Colon (tissue), 2 donors: ENCODE measurements at regions not wholly inside any gene's neighbourhood (a gene's known extent, or its start where the extent isn't known, plus 50 kb on each side); places are given as distances from the start of the nearest gene placed in this dataset.

Source experiments
- FAIRE-seq: peaks from 2 replicates; lab custom pipeline; 2012; peaks lifted over from hg19 to GRCh38; lab: Jason Lieb, UNC
- donor health status: control.
- donor health status: control.

- no peak for FAIRE-seq
Measured at GRCh38 chr2:239778042-239778851, 246.9 kb downstream of the NDUFA10 start.

DNA sequence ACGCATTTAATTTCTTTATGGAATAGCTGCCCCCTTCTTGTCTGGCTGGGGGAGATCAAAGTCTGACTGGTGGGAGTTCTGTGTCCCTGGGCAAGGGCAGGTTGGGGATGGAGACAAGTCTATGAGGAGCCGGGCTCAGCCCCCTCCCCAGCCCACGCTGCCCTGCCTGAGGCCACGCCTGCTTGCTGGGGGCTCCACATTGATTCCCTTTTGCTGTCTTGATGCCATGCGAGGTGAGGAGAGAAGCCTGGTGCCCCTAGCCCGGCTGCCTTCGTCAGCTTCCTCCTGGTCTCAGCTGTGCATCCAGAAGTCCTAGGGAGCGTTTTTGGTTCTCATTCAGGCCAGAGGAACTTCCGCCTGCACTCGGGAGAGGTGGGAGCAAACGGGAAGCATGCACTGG is 247.9 kb downstream of the NDUFA10 start:
- FAIRE-seq, result no peak

GRCh38 chr2:239776436-239777005 is 248.6 kb downstream of the NDUFA10 start:
- FAIRE-seq, result no peak

DNA sequence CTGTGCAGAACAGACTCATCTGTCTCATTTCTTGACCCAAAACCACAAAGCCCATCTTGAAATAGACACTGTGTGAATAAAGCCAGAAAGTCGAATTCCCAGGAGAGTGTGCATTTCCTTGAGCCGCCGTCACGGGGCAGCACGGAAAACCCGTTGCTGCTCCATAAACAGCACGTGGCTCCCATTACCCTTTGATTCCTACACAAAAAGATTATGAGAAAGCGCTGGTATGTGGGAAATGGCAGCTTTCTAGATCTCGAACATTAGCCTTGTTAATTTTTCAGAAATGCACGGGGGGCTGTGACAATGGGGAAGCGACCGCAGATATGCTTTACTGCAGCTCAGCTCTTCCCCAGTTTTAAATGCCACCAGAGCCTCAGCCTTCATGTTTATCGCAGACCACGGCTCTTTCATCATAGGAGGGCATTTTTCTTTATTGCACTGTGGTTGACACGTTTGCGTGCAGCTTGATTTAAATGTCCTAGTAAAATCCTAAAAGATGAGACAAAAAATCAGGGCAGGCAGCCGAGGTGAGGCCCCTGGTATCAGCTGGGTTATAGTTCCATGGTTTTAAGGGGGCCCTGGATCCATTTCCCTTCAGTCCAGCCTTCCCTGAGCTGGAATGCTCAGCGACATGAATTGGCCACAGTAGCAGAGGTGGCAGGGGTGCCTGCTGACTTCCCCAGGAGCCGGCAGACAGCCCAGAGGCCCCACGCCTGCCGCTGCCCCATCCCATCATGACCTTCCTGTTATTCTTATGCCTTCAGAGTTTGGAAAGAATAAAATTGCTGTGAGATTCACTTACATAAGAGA is 249.3 kb downstream of the NDUFA10 start:
- FAIRE-seq, result no peak

DNA sequence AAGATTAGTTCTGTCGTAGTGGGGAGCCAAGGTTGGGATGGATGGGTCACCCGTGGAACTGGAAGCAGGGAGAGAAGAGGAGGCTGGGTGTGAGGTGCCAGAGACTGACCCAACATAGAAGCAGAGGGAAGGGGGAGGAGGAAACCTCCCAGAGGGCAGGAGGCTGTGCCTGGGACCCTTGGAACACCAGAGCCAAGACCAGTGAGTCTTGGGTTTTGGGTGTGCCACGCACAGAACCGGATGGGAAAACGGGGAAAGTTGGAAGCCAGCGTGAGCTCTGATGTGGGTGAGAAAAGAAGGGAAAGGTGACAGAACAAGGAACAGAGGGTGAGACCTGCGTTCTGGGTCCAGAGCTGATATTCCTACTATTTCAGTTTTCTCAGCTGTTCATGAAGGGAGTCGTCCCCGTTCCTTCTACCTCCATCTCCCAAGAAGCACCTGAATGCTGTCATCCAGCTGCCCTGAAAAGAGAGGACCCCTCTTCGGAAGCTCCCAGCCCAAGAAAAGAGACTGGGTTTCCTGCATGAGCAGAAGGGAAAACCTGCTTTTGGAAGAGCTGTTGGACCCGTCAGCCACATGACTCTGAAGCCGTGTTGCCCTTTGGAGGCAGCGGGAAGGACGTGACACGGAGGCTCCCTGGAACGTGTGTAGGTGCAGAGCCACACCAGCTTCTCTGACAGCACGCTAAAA is 250.1 kb downstream of the NDUFA10 start:
- FAIRE-seq, result no peak

DNA sequence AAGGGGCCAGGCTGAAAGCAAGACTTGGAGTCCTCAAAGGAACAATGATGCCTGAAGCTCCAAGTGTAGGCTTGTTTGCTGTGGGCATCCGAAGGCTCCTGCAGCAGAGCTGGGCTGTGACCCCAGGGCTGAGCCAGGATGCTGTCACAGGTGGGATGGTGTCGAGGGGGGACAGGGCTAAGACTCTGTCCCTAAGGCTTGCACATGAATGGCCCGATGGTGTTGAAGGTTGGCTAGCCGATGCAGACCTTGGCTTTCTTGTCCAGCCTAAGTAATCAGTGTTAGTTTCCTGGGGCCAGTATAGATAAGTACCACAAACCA is 251.0 kb downstream of the NDUFA10 start:
- no peak for FAIRE-seq

DNA sequence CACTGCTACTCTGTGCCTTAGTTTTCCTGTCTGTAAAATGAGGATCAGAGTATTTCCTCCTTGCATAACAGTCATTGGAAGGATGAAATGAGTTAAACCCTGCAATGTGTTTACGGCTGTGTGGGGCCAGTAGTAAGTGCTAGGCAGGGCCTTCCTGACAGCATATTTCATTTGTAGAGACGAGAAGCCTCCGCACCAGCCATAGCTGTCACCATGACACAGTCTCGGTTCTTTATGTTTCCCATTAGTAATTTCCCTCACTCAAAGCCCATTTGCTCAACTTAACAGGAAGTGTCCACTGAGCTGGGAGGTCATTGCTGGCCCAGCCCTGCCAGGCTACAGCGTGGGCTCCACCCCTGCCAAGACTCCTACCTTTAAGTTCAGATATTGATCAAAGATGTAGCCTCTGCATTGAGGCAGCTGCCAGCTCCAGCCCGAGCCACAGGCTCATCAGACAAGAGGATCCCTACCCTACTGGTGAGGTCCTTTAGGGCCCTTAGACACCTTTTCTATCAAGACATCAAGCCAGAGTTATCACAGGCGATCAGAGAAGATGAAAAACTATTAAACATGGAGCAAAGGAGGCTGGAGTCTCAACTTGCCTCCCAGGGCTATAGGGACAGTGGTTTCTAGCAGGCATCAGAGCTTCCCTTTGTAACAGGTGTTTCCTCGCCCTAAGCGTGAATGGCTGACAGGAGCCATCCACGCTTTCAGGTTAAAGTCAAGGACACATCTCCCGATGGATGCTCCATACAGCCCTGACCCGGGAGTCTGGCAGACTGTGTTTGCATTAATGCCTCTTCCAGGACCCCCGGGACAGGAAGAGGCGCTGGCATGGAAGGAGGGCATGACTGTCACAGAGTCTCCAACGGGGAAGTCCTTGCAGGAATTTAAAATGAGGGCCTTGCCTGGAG is 251.7 kb downstream of the NDUFA10 start:
- no peak for FAIRE-seq

DNA sequence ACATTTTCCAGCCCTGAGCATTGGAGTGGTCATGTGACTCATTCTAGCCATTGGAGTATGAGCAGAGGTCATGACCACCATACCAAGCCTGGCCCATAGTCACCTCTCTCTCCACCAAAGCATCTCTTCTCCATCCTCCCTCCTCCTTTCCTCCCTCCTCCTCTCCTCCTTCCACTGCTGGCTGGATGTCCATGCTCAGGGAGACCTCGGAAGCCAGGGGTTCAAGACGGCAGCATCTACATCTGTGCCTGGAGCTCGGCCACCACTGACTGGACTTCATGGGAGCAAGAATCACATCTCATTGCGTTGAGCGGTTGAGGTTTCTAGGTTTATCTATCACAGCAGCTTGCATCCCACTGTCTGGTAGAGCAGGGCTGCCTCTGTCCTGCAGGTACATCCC is 252.4 kb downstream of the NDUFA10 start:
- FAIRE-seq, result no peak

- no peak for FAIRE-seq
Measured at GRCh38 chr2:239770246-239770639, 254.9 kb downstream of the NDUFA10 start.

GRCh38 chr2:239769554-239770245 is 255.4 kb downstream of the NDUFA10 start:
- no peak for FAIRE-seq

- FAIRE-seq, result no peak
Measured at GRCh38 chr2:239768907-239769553, 256.1 kb downstream of the NDUFA10 start.

DNA sequence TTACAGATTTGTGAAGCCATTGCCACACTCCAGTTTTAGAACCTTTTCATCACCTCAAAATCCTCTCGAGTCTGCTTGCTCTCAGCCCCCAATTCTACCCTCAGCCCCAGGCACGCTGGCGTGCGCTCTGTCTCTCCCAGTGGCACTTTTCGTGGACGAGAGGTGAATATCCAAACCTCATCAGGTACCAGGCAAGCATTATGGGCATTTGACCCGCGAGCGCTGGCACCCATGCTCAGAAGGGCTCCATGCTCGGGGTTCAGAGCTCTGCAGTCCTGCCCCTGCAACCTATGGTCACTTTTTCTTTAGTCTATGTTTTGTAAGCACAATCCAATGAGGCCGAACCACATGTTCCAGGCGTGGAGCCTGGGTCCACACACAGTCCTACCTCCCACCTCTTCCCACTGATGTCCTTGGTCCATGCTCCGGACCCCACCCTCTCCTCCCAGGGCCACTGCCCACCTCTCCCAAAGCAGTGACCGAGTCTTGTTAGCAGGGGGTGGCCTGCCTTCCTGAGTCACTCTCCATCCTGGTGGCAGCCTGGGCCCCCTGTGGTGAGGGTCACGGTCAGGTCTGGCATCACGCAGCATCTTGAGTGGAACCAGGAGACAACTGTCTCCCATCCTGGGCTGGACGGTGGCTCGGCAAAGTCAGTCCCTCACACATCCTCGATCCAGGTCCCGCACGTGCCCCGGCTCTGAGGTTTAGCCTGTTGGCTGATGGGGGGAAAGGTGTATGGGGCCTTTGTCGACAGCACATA is 256.9 kb downstream of the NDUFA10 start:
- no peak for FAIRE-seq

DNA sequence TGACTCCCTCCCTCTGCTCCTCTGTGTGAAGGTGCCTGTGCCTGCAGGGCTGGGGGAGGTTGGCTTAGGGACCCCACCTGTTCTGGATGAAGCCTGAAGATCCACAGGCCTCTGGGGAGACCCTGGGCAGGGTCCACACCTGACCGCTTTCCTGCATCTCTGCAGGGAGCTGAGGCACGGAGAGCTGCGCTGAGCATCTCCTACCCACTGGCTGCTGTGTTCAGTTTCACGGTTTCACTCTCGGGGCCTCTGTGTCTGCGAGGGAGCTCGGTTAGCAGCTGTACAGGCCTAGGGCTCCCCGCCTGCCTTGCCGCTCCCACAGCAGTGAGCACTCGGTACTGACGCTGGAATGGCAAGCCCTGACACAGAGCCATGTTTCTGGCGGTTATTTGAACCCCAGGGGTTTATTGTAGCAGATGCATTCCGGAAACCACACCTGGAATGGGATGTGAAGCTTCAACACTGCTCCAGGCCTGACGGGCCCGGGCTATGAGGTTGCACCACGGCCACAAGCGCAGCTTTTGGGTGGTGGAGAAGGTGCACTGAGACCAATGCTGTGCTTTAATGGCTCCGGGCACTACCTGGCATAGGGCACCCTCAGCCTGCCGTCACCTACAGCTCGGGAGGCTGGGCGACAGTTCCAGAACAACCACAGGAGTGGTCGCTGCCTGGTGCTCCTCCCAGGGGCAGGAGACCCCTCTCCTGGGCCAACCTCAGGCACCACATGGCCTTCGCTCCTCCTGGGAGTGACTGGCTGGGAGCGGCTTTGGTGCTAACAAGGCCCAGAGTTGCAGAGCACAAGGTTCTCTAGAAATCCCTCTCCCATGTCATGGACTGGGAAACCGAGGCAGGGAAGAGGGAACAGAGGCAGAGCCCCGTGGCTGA is 257.9 kb downstream of the NDUFA10 start:
- FAIRE-seq, result no peak

DNA sequence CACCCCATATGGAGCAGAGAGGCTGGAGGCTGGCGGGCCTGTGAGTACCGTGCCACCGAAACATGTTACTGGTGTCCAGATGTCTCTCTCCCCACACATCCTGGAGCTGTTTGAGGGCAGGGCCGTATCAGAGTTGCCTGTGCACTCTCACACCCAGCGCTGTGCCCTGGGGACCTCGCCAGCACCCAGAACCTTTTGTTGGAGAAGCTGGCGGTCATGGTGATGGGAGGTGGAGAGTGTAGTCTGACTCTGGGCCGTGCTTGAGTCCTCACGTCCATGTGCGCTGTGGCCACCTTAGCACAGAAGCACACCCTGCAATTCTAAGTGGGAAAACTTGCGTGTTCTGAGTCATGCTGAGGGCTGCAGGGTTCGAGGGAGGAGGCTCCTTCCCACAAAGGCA is 259.2 kb downstream of the NDUFA10 start:
- FAIRE-seq, result no peak

GRCh38 chr2:239765076-239765845 is 259.9 kb downstream of the NDUFA10 start:
- no peak for FAIRE-seq

DNA sequence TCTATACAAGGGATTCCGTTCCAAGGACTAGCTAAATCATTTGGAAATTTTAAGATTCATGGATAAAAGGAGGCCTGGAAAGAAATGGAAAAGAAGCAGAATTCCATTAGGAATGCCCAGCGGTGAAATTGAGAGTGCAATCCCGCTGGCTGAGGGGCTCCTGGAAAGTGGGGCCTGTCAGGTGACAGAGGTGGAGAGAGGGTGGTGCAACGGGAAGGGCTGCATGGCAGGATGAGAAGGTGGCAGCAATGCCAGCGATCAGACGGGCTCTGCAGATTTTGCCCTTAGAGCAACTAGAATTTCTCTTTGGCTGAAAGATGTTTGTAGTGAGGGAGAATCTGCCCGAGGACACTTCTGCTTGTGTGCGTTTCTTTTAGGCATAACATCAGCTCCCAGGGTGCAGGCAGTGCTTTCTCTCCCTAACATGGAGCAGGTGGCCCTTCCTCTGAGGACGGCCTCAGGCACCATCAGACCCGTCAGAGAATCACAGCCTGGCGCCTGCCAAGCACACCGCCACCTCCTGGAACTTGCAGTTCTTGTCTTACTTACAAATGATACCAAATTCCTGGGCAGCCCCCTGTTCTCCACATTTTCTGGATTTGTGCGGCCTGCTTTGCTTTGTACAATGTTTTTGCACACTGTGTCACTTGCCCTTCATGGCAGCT is 261.6 kb downstream of the NDUFA10 start:
- FAIRE-seq, result no peak

GRCh38 chr2:239762655-239763269 is 262.4 kb downstream of the NDUFA10 start:
- no peak for FAIRE-seq
